Inflammatory macrophage treated with lipopolysaccharide for 4 hours (primary cell): ENCODE measurements at regions not wholly inside any gene's neighbourhood (a gene's known extent, or its start where the extent isn't known, plus 50 kb on each side); places are given as distances from the start of the nearest gene placed in this dataset.
"Not testable (repeated sequence)": the region's sequence is repeated elsewhere in the genome, so short reads cannot be mapped to it uniquely, and the experiment has no call there.

ENCODE experiments used
- DNase-seq: peaks from one replicate; pipeline ENCODE4 v3.0.0-alpha.2; 2020

- DNase-seq = no peak
These were observed 286.7 kb upstream of the CYRIA start for GRCh38 chr2:16952368-16952767.

GRCh38 chr2:16950436-16950835 is 284.8 kb upstream of the CYRIA start:
- DNase-seq = no peak

GRCh38 chr2:16948710-16949109 is 283.1 kb upstream of the CYRIA start:
- no peak for DNase-seq

GRCh38 chr2:16948053-16948452 is 282.4 kb upstream of the CYRIA start:
- DNase-seq = no peak

GRCh38 chr2:16943279-16943958 is 277.8 kb upstream of the CYRIA start:
- DNase-seq = no peak

GRCh38 chr2:16940214-16940613 is 274.6 kb upstream of the CYRIA start:
- DNase-seq = no peak

- no peak for DNase-seq
These were observed 274.1 kb upstream of the CYRIA start for GRCh38 chr2:16939771-16940170.

- DNase-seq = no peak
These were observed 267.7 kb upstream of the CYRIA start for GRCh38 chr2:16933355-16933754.

GRCh38 chr2:16932826-16933225 is 267.2 kb upstream of the CYRIA start:
- no peak for DNase-seq

GRCh38 chr2:16931441-16931840 is 265.8 kb upstream of the CYRIA start:
- DNase-seq = no peak

- no peak for DNase-seq
These were observed 261.8 kb upstream of the CYRIA start for GRCh38 chr2:16927398-16927797.

- DNase-seq = no peak
These were observed 259.5 kb upstream of the CYRIA start for GRCh38 chr2:16925145-16925544.

- not testable (repeated sequence) for DNase-seq
These were observed 249.7 kb upstream of the CYRIA start for GRCh38 chr2:16915341-16915755.

GRCh38 chr2:16911746-16912145 is 246.1 kb upstream of the CYRIA start:
- peak; percentile 86 for DNase-seq

- DNase-seq = peak; percentile 65
These were observed 243.0 kb upstream of the CYRIA start for GRCh38 chr2:16908656-16909055.

GRCh38 chr2:16907645-16908282 is 242.1 kb upstream of the CYRIA start:
- no peak for DNase-seq

GRCh38 chr2:16905325-16905724 is 239.7 kb upstream of the CYRIA start:
- not testable (repeated sequence) for DNase-seq

GRCh38 chr2:16900405-16901025 is 234.9 kb upstream of the CYRIA start:
- DNase-seq = peak; percentile 55

- no peak for DNase-seq
These were observed 234.3 kb upstream of the CYRIA start for GRCh38 chr2:16899958-16900357.

GRCh38 chr2:16890081-16890480 is 224.4 kb upstream of the CYRIA start:
- no peak for DNase-seq

GRCh38 chr2:16885027-16885426 is 219.4 kb upstream of the CYRIA start:
- DNase-seq = no peak

GRCh38 chr2:16882706-16883105 is 217.1 kb upstream of the CYRIA start:
- DNase-seq = no peak

GRCh38 chr2:16881122-16881521 is 215.5 kb upstream of the CYRIA start:
- no peak for DNase-seq

GRCh38 chr2:16871411-16871810 is 205.8 kb upstream of the CYRIA start:
- peak; percentile 65 for DNase-seq
